ENCODE measurements at regions not wholly inside any gene's neighbourhood (a gene's known extent, or its start where the extent isn't known, plus 50 kb on each side); places are given as distances from the start of the nearest gene placed in this dataset.

- DNase-seq: peak; percentile 38
Observed at GRCh38 chr12:113766131-113766878, 199.8 kb downstream of the RBM19 start.

- no peak for DNase-seq
Observed at GRCh38 chr12:113764661-113765060, 201.5 kb downstream of the RBM19 start.

GRCh38 chr12:113762882-113763816 is 203.0 kb downstream of the RBM19 start:
- no peak for DNase-seq

GRCh38 chr12:113762155-113762881 is 203.8 kb downstream of the RBM19 start:
- peak; percentile 42 for DNase-seq

GRCh38 chr12:113759135-113759534 is 207.0 kb downstream of the RBM19 start:
- DNase-seq: no peak

- no peak for DNase-seq
Observed at GRCh38 chr12:113758165-113758924, 207.8 kb downstream of the RBM19 start.

GRCh38 chr12:113757221-113758002 is 208.7 kb downstream of the RBM19 start:
- DNase-seq: no peak

- no peak for DNase-seq
Observed at GRCh38 chr12:113756609-113757008, 209.5 kb downstream of the RBM19 start.

GRCh38 chr12:113755098-113755497 is 211.0 kb downstream of the RBM19 start:
- no peak for DNase-seq

GRCh38 chr12:113751513-113751912 is 214.6 kb downstream of the RBM19 start:
- no peak for DNase-seq

- no peak for DNase-seq
Observed at GRCh38 chr12:113749433-113749815, 216.7 kb downstream of the RBM19 start.

GRCh38 chr12:113748707-113749432 is 217.3 kb downstream of the RBM19 start:
- no peak for DNase-seq

- DNase-seq: no peak
Observed at GRCh38 chr12:113747017-113747416, 219.1 kb downstream of the RBM19 start.

GRCh38 chr12:113744802-113745395 is 221.2 kb downstream of the RBM19 start:
- DNase-seq: no peak

- no peak for DNase-seq
Observed at GRCh38 chr12:113742801-113743200, 223.3 kb downstream of the RBM19 start.

- DNase-seq: no peak
Observed at GRCh38 chr12:113740699-113741098, 225.4 kb downstream of the RBM19 start.

- DNase-seq: no peak
Observed at GRCh38 chr12:113735131-113735530, 231.0 kb downstream of the RBM19 start.

GRCh38 chr12:113734503-113734902 is 231.6 kb downstream of the RBM19 start:
- no peak for DNase-seq

- DNase-seq: no peak
Observed at GRCh38 chr12:113732916-113733315, 233.2 kb downstream of the RBM19 start.

- DNase-seq: no peak
Observed at GRCh38 chr12:113727651-113728061, 238.5 kb downstream of the RBM19 start.

Measured in renal pelvis (tissue), 1 donor.